ENCODE measurements at regions not wholly inside any gene's neighbourhood (a gene's known extent, or its start where the extent isn't known, plus 50 kb on each side); places are given as distances from the start of the nearest gene placed in this dataset.

GRCh38 chr2:74036010-74036409 is 51.3 kb downstream of the TET3 start:
- Histone ChIP-seq H3K4me3 (ENCODE audit: insufficient read depth, low read length, poor library complexity, severe bottlenecking) (no peak overlapping the region), H3K27ac (ENCODE audit: low read depth, low read length) (peak overlapping the region; percentile 54), H3K4me2 (ENCODE audit: low read depth, low read length, poor library complexity, severe bottlenecking) (peak overlapping the region; percentile 25), H3K27me3 (ENCODE audit: low read length) (no peaks in the 10 kb centered on the region), H3F3A (ENCODE audit: insufficient read depth) (peaks cover 23% of the 10 kb centered on the region), H3K9ac (ENCODE audit: low read length) (no peak overlapping the region), H3K9me3 (ENCODE audit: insufficient read depth, low read length) (no peaks in the 10 kb centered on the region), H3K9me2 (replicated peaks; ENCODE audit: insufficient read depth, low read length) (no peaks in the 10 kb centered on the region), H4K20me1 (ENCODE audit: low read depth, low read length) (no peaks in the 10 kb centered on the region), H3K79me2 (ENCODE audit: insufficient read depth, low read length) (peaks cover 83% of the 10 kb centered on the region), H2AFZ (ENCODE audit: low read depth, low read length, severe bottlenecking) (no peak overlapping the region), H3K36me3 (ENCODE audit: low read length) (no peaks in the 10 kb centered on the region)
- TF ChIP-seq EZH2phosphoT487 (conservative IDR thresholded peaks at IDR 0.05; ENCODE audit: low read length) = no peak
- TF ChIP-seq, protein P1, sequence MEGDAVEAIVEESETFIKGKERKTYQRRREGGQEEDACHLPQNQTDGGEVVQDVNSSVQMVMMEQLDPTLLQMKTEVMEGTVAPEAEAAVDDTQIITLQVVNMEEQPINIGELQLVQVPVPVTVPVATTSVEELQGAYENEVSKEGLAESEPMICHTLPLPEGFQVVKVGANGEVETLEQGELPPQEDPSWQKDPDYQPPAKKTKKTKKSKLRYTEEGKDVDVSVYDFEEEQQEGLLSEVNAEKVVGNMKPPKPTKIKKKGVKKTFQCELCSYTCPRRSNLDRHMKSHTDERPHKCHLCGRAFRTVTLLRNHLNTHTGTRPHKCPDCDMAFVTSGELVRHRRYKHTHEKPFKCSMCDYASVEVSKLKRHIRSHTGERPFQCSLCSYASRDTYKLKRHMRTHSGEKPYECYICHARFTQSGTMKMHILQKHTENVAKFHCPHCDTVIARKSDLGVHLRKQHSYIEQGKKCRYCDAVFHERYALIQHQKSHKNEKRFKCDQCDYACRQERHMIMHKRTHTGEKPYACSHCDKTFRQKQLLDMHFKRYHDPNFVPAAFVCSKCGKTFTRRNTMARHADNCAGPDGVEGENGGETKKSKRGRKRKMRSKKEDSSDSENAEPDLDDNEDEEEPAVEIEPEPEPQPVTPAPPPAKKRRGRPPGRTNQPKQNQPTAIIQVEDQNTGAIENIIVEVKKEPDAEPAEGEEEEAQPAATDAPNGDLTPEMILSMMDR (IDR thresholded peaks at IDR 0.05; ENCODE audit: insufficient read depth, low read length, poor library complexity, severe bottlenecking) = no peak

DNA sequence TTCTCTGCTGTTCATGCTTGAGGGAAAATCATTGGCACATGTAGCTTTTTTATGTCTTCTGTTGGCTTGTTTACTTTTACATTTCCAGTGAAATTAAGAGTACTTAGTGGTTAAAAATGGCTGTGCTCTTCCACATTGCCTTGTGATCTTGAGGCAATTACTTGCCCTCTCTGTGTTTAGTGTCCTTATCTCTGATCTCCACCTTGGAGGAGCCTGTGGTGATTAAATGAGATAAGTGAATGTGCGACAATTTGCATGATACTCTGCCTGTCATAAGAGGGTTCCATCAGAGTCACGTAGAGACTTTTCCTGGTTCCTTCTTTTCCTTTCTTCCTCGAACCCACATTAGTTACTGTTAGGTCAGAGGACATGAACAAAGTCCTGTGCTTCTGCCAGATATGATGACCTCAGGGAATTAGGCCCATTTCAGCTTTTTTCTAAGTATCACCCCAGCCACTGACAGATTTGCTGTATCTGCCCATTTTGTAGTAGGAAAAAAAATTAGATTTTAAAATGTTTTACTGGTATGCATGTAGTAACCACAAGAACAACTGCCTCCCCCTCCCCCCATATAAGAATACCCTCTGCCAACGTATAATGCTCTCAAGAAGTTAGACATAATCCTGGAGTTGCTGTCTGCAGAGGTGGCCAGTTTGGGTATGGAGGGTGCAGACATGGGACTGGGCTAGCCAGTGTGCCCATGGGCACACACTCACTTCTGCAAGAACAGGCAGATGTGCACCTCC is 51.9 kb downstream of the TET3 start:
- H3K36me3 ChIP-seq (ENCODE audit: low read length) = no peaks in the 10 kb centered on the region
- TF ChIP-seq EZH2phosphoT487 (conservative IDR thresholded peaks at IDR 0.05; ENCODE audit: low read length) = no peak
- TF ChIP-seq, protein P1 (IDR thresholded peaks at IDR 0.05; ENCODE audit: insufficient read depth, low read length, poor library complexity, severe bottlenecking) = no peak
- H3K9me2 ChIP-seq (replicated peaks; ENCODE audit: insufficient read depth, low read length) = no peaks in the 10 kb centered on the region
- peak overlapping the region; percentile 0; the same call in 1 of the 2 replicates for H3K9ac ChIP-seq (ENCODE audit: low read length)
- peak overlapping the region; percentile 54 for H3K27ac ChIP-seq (ENCODE audit: low read depth, low read length)
- no peaks in the 10 kb centered on the region for H4K20me1 ChIP-seq (ENCODE audit: low read depth, low read length)
- no peak overlapping the region for H3K4me3 ChIP-seq (ENCODE audit: insufficient read depth, low read length, poor library complexity, severe bottlenecking)
- H3K27me3 ChIP-seq (ENCODE audit: low read length) = no peaks in the 10 kb centered on the region
- H2AFZ ChIP-seq (ENCODE audit: low read depth, low read length, severe bottlenecking) = no peak overlapping the region
- peaks cover 83% of the 10 kb centered on the region for H3K79me2 ChIP-seq (ENCODE audit: insufficient read depth, low read length)
- peaks cover 18% of the 10 kb centered on the region for H3F3A ChIP-seq (ENCODE audit: insufficient read depth)
- H3K9me3 ChIP-seq (ENCODE audit: insufficient read depth, low read length) = no peaks in the 10 kb centered on the region
- H3K4me2 ChIP-seq (ENCODE audit: low read depth, low read length, poor library complexity, severe bottlenecking) = peak overlapping the region; percentile 25

GRCh38 chr2:74037379-74037860 is 52.7 kb downstream of the TET3 start:
- no peak for TF ChIP-seq EZH2phosphoT487 (conservative IDR thresholded peaks at IDR 0.05; ENCODE audit: low read length)
- TF ChIP-seq, protein P1 (IDR thresholded peaks at IDR 0.05; ENCODE audit: insufficient read depth, low read length, poor library complexity, severe bottlenecking) = no peak
- H3K4me3 ChIP-seq (ENCODE audit: insufficient read depth, low read length, poor library complexity, severe bottlenecking) = no peak overlapping the region
- H3K27me3 ChIP-seq (ENCODE audit: low read length) = no peaks in the 10 kb centered on the region
- no peaks in the 10 kb centered on the region for H4K20me1 ChIP-seq (ENCODE audit: low read depth, low read length)
- peaks cover 11% of the 10 kb centered on the region for H3F3A ChIP-seq (ENCODE audit: insufficient read depth)
- no peaks in the 10 kb centered on the region for H3K9me3 ChIP-seq (ENCODE audit: insufficient read depth, low read length)
- H2AFZ ChIP-seq (ENCODE audit: low read depth, low read length, severe bottlenecking) = no peak overlapping the region
- peaks cover 88% of the 10 kb centered on the region for H3K79me2 ChIP-seq (ENCODE audit: insufficient read depth, low read length)
- H3K4me2 ChIP-seq (ENCODE audit: low read depth, low read length, poor library complexity, severe bottlenecking) = peak overlapping the region; percentile 25
- H3K9me2 ChIP-seq (replicated peaks; ENCODE audit: insufficient read depth, low read length) = no peaks in the 10 kb centered on the region
- H3K9ac ChIP-seq (ENCODE audit: low read length) = peak overlapping the region; percentile 0; the same call in 1 of the 2 replicates
- H3K27ac ChIP-seq (ENCODE audit: low read depth, low read length) = peak overlapping the region; percentile 54
- H3K36me3 ChIP-seq (ENCODE audit: low read length) = no peaks in the 10 kb centered on the region
